HepG2 (cell line): ENCODE measurements at regions not wholly inside any gene's neighbourhood (a gene's known extent, or its start where the extent isn't known, plus 50 kb on each side); places are given as distances from the start of the nearest gene placed in this dataset.

Experiments used
- ATAC-seq: fragments of 200-7000 bp; cut with Tn5 transposase; 3 replicates; pipeline ENCODE4 v1.9.1; 2020; ENCODE audit warnings: mild to moderate bottlenecking, moderate library complexity
- BruUV-seq: library from RNA; stranded (reverse); fragments of 400-500 nt; replicated peaks from 2 replicates; lab custom pipeline; 2021; lab: Mats Ljungman, UMichigan
- CTCF ChIA-PET: fragments of 300-600 bp; formaldehyde crosslinking; extraction: SDS; loops from one replicate; lab custom pipeline; 2021; ENCODE audit warnings: low total read pairs, inconsistent platforms, low intra/inter-chr PET ratio; lab: Yijun Ruan, JAX
- POLR2A ChIA-PET: fragments of 350-600 bp; sonication (Branson Sonifier 250); formaldehyde crosslinking; loops from one replicate; lab custom pipeline; 2020; ENCODE audit warnings: antibody characterized with exemption, inconsistent platforms; lab: Yijun Ruan, JAX
- DNase-seq: peaks from one replicate; pipeline ENCODE4 v3.0.0-alpha.2; 2015; ENCODE audit warnings: low spot score
- FAIRE-seq: peaks from 3 replicates; lab custom pipeline; 2011; peaks lifted over from hg19 to GRCh38; lab: Jason Lieb, UNC
- H2AFZ ChIP-seq: one replicate; pipeline ENCODE4 v1.6.1; 2011; ENCODE audit warnings: low read length, inconsistent platforms
- H3K27ac ChIP-seq: fragments of 300-600 bp; 3 replicates; pipeline ENCODE4 v1.8.0; 2011; ENCODE audit warnings: mixed run types, mild to moderate bottlenecking, mixed read lengths, low read length, inconsistent platforms; ENCODE audit not compliant: insufficient read depth; ENCODE audit errors: extremely low read length
- H3K27me3 ChIP-seq, 2 experiments: fragments of 200-600 bp in 1 of 2; 2 replicates in 1 of 2; 3 replicates in 1 of 2; pipeline versions ENCODE4 v1.6.0 to v1.8.0; 2011; ENCODE audit warnings: low read length in 2 of 2, mild to moderate bottlenecking in 2 of 2, moderate library complexity in 2 of 2, inconsistent platforms in 1 of 2; ENCODE audit not compliant: insufficient read depth in 2 of 2, control insufficient read depth in 1 of 2
- H3K36me3 ChIP-seq, 2 experiments: fragments of 200-600 bp in 1 of 2; replicated peaks in 1 of 2; 2 replicates in 1 of 2; 3 replicates in 1 of 2; pipeline versions ENCODE4 v1.5.1 to v1.8.0; 2011; ENCODE audit warnings: low read length in 2 of 2, inconsistent platforms in 1 of 2; ENCODE audit not compliant: insufficient read depth in 2 of 2, control insufficient read depth in 1 of 2
- H3K4me1 ChIP-seq: 2 replicates; pipeline ENCODE4 v1.5.1; 2012; ENCODE audit warnings: low read length, inconsistent platforms; ENCODE audit not compliant: insufficient read depth
- H3K4me2 ChIP-seq: 2 replicates; pipeline ENCODE4 v1.6.0; 2011; ENCODE audit warnings: low read depth, low read length, inconsistent platforms
- H3K4me3 ChIP-seq, 3 experiments: fragments of 200-600 bp in 1 of 3; sonication (generic), shearing (Covaris generic) in 1 of 3; replicated peaks in 1 of 3; 2 replicates each; pipeline ENCODE4 v1.5.1; 2011 to 2016; ENCODE audit warnings: low read length in 3 of 3, inconsistent platforms in 2 of 3, low read depth in 2 of 3, mild to moderate bottlenecking in 2 of 3, control low read depth in 1 of 3, mixed read lengths in 1 of 3; ENCODE audit not compliant: insufficient read depth in 1 of 3
- H3K79me2 ChIP-seq: one replicate; pipeline ENCODE4 v1.6.1; 2011; ENCODE audit warnings: low read length, inconsistent platforms; ENCODE audit not compliant: insufficient read depth
- H3K9ac ChIP-seq: 2 replicates; pipeline ENCODE4 v1.6.0; 2011; ENCODE audit warnings: mild to moderate bottlenecking, low read depth, low read length, inconsistent platforms; ENCODE audit not compliant: insufficient read depth
- H3K9me3 ChIP-seq: 2 replicates; pipeline ENCODE4 v1.5.1; 2012; ENCODE audit warnings: mild to moderate bottlenecking, low read length
- H4K20me1 ChIP-seq: 2 replicates; pipeline ENCODE4 v1.6.0; 2011; ENCODE audit warnings: inconsistent platforms, mild to moderate bottlenecking, low read length, moderate library complexity; ENCODE audit not compliant: insufficient read depth
- BCL6 ChIP-seq: IDR thresholded peaks from 2 replicates; pipeline ENCODE4 v1.6.1; 2016; ENCODE audit warnings: missing genetic modification reagents, missing compliant biosample characterization
- CREB3 ChIP-seq: sonication (generic); formaldehyde crosslinking; IDR thresholded peaks from 2 replicates; pipeline ENCODE4 v1.5.0; 2020; ENCODE audit warnings: missing genetic modification reagents
- DNMT3B ChIP-seq: conservative IDR thresholded peaks from 2 replicates; pipeline ENCODE4 v1.6.1; 2016; ENCODE audit warnings: missing biosample characterization, control low read depth
- ELF1 ChIP-seq: sonication (generic); formaldehyde crosslinking; IDR thresholded peaks from 2 replicates; pipeline ENCODE4 v1.4.0; 2020; ENCODE audit warnings: missing genetic modification reagents
- FOXP4 ChIP-seq: sonication (generic); formaldehyde crosslinking; IDR thresholded peaks from 2 replicates; pipeline ENCODE4 v1.4.0; 2020; ENCODE audit warnings: missing genetic modification reagents
- KDM3A ChIP-seq: IDR thresholded peaks from 2 replicates; pipeline ENCODE4 v1.6.1; 2018; ENCODE audit warnings: low read depth, missing compliant biosample characterization
- MBNL3 ChIP-seq: fragments of 250-450 bp; sonication (Bioruptor Pico); conservative IDR thresholded peaks from 2 replicates; pipeline ENCODE4 v1.8.0; 2022; ENCODE audit warnings: mild to moderate bottlenecking, inconsistent platforms
- MED8 ChIP-seq: sonication (generic); formaldehyde crosslinking; IDR thresholded peaks from 2 replicates; pipeline ENCODE4 v1.8.1; 2023; ENCODE audit warnings: mild to moderate bottlenecking, missing genetic modification reagents; ENCODE audit not compliant: insufficient replicate concordance
- NFRKB ChIP-seq: fragments of 450-650 bp; IDR thresholded peaks from 2 replicates; pipeline ENCODE4 v1.6.1; 2017
- PBX3 ChIP-seq: sonication (generic); formaldehyde crosslinking; IDR thresholded peaks from 2 replicates; pipeline ENCODE4 v1.8.1; 2023; ENCODE audit warnings: missing genetic modification reagents, inconsistent platforms, borderline replicate concordance
- PREB ChIP-seq: sonication (generic); formaldehyde crosslinking; IDR thresholded peaks from 2 replicates; pipeline ENCODE4 v1.4.0; 2020; ENCODE audit warnings: missing genetic modification reagents
- RORA ChIP-seq: sonication (generic); formaldehyde crosslinking; IDR thresholded peaks from 2 replicates; pipeline ENCODE4 v1.5.0; 2020; ENCODE audit warnings: mild to moderate bottlenecking, missing genetic modification reagents, moderate library complexity
- SMARCC2 ChIP-seq: fragments of 450-650 bp; IDR thresholded peaks from 2 replicates; pipeline ENCODE4 v1.6.1; 2017; ENCODE audit warnings: antibody characterized with exemption, mild to moderate bottlenecking
- TBL1XR1 ChIP-seq: fragments of 150-350 bp; IDR thresholded peaks from 2 replicates; pipeline ENCODE4 v1.6.1; 2014; ENCODE audit warnings: borderline replicate concordance, low read length; ENCODE audit not compliant: partially characterized antibody
- TERF1 ChIP-seq: sonication (generic); formaldehyde crosslinking; IDR thresholded peaks from 2 replicates; pipeline ENCODE4 v1.8.0; 2022; ENCODE audit warnings: mild to moderate bottlenecking, missing genetic modification reagents, moderate library complexity
- ZMYM3 ChIP-seq: sonication (generic); formaldehyde crosslinking; IDR thresholded peaks from 2 replicates; pipeline ENCODE4 v1.5.1; 2020; ENCODE audit warnings: mild to moderate bottlenecking, missing genetic modification reagents
- WGBS: methylation state at CpG from one replicate; pipeline ENCODE4 v1.1.6; 2017; ENCODE audit warnings: low lambda C conversion rate; 5-methylcytosine and 5-hydroxymethylcytosine counted together
- in situ Hi-C: cut with HindIII; loops from 2 replicates; pipeline ENCODE4 v1.10.0; 2017; ENCODE audit warnings: low pct_unique_long_range_greater_than_20kb; ENCODE audit not compliant: extremely low pct_ligation_motif_present
- intact Hi-C: fragments of 100-400 bp; cut with micrococcal nuclease; formaldehyde crosslinking; loops from one replicate; pipeline ENCODE4 v1.10.0; 2022; ENCODE audit not compliant: unreplicated experiment

- H3K4me1 ChIP-seq, result no peaks in the 10 kb centered on the region
- no peak overlapping the region for H3K4me2 ChIP-seq
- no peaks in the 10 kb centered on the region for H4K20me1 ChIP-seq
- DNase-seq (no peak), FAIRE-seq (no peak), ATAC-seq (no peak)
- no peaks in the 10 kb centered on the region; a peak in 1 of 5 replicates for H3K27me3 ChIP-seq
- intact Hi-C loops (no loop called here), in situ Hi-C loops (no loop called here)
- H3K27ac ChIP-seq, result no peak overlapping the region
- H3K9me3 ChIP-seq, result no peaks in the 10 kb centered on the region
- 14% methylated on average over 4 of the region's 4 CpGs for whole genome bisulfite sequencing
- BruUV-seq, result no TSS peak
- CTCF ChIA-PET, result no interaction called here
- POLR2A ChIA-PET, result no interaction called here
- no peak overlapping the region for H3K4me3 ChIP-seq
- no peaks in the 10 kb centered on the region for H3K79me2 ChIP-seq
- no peak overlapping the region for H3K9ac ChIP-seq
- H2AFZ ChIP-seq, result no peak overlapping the region
- no peak for TF ChIP-seq BCL6 (CRISPR knock-in tag)
- no peak for TF ChIP-seq DNMT3B (CRISPR knock-in tag)
- no peak for TF ChIP-seq KDM3A
- TF ChIP-seq SMARCC2, result no peak
- TF ChIP-seq TBL1XR1, result no peak
- no peak for TF ChIP-seq RORA (CRISPR knock-in tag)
- TF ChIP-seq CREB3 (CRISPR knock-in tag), result no peak
- TF ChIP-seq PBX3 (CRISPR knock-in tag), result no peak
- TF ChIP-seq ELF1 (CRISPR knock-in tag), result no peak
- no peak for TF ChIP-seq NFRKB
- TF ChIP-seq MBNL3 (CRISPR knock-in tag), result no peak
- TF ChIP-seq PREB (CRISPR knock-in tag), result no peak
- TF ChIP-seq FOXP4, result no peak
- no peak for TF ChIP-seq TERF1 (CRISPR knock-in tag)
- TF ChIP-seq ZMYM3 (CRISPR knock-in tag), result no peak
- no peak for TF ChIP-seq MED8 (CRISPR knock-in tag)
- no peaks in the 10 kb centered on the region for H3K36me3 ChIP-seq
Measured at GRCh38 chr9:1319436-1319835, 269.3 kb downstream of the DMRT2 start.
